ENCODE measurements at regions not wholly inside any gene's neighbourhood (a gene's known extent, or its start where the extent isn't known, plus 50 kb on each side); places are given as distances from the start of the nearest gene placed in this dataset.
"Not testable (repeated sequence)": the region's sequence is repeated elsewhere in the genome, so short reads cannot be mapped to it uniquely, and the experiment has no call there.

GRCh38 chr2:89863209-89863608 lies 1171.7 kb downstream of the RPIA start:
- TF ChIP-seq RAD21 (IDR thresholded peaks at IDR 0.05; ENCODE audit: low read length); POLR2A (IDR thresholded peaks at IDR 0.05; ENCODE audit: low read depth, low read length): not testable (repeated sequence)
